KOPT-K1 (cell line): ENCODE measurements at regions not wholly inside any gene's neighbourhood (a gene's known extent, or its start where the extent isn't known, plus 50 kb on each side); places are given as distances from the start of the nearest gene placed in this dataset.
"Not testable (repeated sequence)": the region's sequence is repeated elsewhere in the genome, so short reads cannot be mapped to it uniquely, and the experiment has no call there.

Experiments
- H3K27ac ChIP-seq: fragments of 200-600 bp; sonication (generic); 2 replicates; pipeline ENCODE4 v1.5.1; 2016; ENCODE audit warnings: antibody characterized with exemption, mild to moderate bottlenecking, low read depth, low read length; ENCODE audit not compliant: poor library complexity, severe bottlenecking
- H3K36me3 ChIP-seq: fragments of 200-600 bp; sonication (generic); 2 replicates; pipeline ENCODE4 v1.5.1; 2017; ENCODE audit warnings: antibody characterized with exemption, mild to moderate bottlenecking, low read length, moderate library complexity; ENCODE audit not compliant: insufficient read depth
- H3K9me3 ChIP-seq: fragments of 200-600 bp; sonication (generic); 2 replicates; pipeline ENCODE4 v1.5.1; 2017; ENCODE audit warnings: antibody characterized with exemption, low read length, mild to moderate bottlenecking; ENCODE audit not compliant: insufficient read depth, poor library complexity, severe bottlenecking

DNA sequence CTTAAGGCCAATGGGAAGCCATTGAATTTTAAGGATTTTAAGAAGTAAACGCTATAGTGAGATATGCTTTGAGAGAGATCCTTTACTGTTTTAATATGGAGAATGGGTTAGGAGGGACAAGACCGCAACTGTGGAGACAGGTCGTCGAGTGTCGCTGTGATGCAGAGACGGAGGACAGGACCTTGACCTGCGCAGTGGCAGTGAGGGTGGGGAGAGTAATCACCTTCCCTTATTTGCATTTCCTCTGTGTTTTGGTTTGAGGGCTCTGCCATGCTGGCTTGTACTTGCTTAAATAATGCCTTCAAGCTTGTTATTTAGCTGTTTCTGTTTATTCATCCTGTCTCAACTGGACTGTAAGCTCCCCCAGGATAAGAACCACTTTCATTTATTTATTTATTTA, 345.0 kb downstream of the FBXW7 start:
- Histone ChIP-seq H3K27ac (peak overlapping the region; percentile 79), H3K36me3 (no peaks in the 10 kb centered on the region), H3K9me3 (no peaks in the 10 kb centered on the region)

DNA sequence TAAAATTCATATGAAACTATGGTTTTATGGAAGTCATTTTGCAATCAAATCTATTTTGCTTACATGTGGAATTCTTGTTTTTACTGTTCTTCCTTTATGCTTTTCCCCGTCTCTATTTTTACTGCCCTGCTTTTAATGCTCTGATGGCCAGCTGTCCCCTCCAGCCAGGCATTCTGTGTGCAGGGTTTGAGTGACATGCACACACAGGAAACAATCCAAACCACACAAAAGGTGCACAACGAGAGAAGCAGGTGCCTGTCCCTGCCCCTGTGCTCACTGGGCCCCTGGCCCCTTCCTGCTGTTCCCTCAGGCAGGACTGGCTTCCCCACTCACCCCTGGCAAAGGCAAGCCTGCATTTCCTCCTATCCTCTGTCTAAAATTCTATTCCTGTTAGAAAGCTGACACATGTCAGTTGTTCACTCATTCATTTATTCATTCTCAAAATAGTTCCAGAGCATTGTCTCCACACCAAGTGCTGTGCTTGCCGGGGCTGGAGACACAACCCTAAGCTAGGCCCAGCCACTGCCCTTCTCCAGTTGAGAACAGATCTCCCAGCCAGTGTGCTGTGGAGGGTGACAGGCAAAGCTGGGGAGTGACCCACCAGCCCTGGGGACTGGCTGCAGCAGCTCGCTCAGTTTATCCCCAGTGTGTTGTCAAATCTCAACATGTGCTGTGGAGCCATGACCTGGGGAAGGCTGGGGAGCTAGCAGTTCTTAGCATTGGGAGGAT, 346.3 kb downstream of the FBXW7 start:
- H3K9me3 ChIP-seq, result no peaks in the 10 kb centered on the region
- no peaks in the 10 kb centered on the region for H3K36me3 ChIP-seq
- H3K27ac ChIP-seq, result peak overlapping the region; percentile 79

DNA sequence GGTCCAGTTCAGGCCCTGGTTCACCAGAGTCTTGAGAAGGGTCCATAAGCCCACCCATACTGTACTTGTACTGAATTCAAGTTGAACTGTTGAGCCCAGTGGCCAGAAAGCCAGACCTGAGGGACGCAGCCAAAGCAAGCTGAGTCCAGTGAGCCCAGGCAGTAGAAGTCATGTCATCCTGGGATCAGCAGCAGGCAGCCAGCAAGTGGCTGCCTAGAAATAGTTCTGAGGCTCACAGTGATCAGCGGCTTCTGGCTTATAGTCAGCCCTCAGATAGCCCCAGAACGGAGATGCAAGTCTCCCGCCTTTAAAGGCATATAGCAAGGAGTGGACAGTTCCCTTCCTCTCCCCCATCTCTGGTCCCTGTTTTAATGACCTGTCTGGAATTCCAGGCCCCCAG, 347.1 kb downstream of the FBXW7 start:
- peaks cover 8% of the 10 kb centered on the region for H3K9me3 ChIP-seq
- H3K36me3 ChIP-seq, result no peaks in the 10 kb centered on the region
- peak overlapping the region; percentile 79 for H3K27ac ChIP-seq

DNA sequence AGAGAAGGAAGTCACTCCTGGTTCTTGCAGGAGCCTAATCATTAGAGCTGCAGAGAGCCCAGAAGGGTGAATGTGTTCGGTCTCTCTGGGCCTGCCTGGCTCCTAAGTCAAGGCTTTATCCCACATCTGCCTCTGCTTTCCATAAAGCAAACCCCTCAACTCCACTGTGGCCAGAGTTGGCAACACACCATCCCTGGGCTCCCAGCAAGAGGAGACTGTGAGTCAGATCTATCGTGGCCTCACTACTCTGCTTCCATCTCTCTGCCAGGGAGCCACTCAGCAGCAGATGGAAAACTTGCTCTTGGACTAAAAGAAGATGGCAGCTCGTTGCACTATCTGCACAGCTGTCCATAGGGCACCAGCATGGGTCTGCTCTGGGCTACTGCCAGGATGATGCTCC, 348.2 kb downstream of the FBXW7 start:
- Histone ChIP-seq H3K27ac (peak overlapping the region; percentile 79), H3K9me3 (peaks cover 11% of the 10 kb centered on the region), H3K36me3 (no peaks in the 10 kb centered on the region)

DNA sequence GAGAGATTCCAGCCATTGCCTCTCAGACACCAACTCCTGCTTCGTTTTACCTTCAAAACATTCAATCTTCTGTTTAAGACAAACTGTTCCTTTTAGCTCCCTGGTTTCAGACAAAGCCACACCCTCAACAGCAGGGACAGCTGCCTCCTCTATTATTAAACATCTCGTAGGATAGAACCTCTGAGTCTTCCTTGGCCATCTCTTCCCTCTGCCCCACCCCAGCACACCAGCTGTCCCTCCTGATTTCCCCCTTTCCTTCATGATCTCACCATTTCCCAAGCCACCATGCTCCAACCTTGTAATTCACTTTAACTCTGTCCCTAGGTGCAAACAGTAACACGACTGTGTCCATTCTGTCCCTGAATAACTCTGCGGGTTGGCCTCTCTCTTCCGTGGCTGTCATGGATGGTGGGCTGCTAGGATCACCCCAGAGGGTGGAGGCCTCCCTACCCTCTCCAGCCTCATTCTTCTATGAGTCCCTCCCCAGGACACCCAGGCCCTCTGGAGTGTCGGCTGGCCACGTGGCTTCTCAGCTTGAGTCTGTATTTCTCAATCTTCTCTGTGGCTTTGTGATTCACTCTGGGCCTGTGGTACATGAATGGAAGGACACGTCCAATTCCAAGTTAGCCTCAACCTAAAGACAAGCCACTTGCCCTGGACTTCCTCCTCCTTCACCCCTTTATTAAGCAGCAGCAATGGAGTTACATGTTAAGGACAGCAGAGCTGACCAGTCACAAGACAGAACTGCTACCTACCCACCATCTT, 349.9 kb downstream of the FBXW7 start:
- Histone ChIP-seq H3K9me3 (peaks cover 11% of the 10 kb centered on the region), H3K27ac (peak overlapping the region; percentile 39), H3K36me3 (no peaks in the 10 kb centered on the region)

DNA sequence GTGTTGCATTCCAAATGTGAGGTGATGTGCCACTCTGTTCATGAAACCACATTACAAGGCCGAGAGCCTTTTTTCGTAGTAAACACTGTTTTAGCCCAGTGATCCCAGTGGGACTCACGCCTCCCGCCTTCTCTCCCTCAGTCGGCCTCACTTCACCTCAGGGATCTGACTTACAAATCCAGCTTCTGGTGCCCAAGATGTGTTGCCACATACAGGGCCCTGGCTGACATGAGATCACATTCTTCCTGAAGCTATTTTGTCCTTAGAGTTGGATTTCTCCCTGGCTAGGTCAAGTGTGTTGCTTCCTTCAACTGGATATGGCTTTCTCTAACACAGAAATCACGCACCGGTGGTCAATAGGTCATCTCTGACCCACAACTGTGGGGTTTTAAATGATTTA, 354.7 kb downstream of the FBXW7 start:
- no peak overlapping the region for H3K27ac ChIP-seq
- H3K36me3 ChIP-seq, result no peaks in the 10 kb centered on the region
- peaks cover 11% of the 10 kb centered on the region for H3K9me3 ChIP-seq

DNA sequence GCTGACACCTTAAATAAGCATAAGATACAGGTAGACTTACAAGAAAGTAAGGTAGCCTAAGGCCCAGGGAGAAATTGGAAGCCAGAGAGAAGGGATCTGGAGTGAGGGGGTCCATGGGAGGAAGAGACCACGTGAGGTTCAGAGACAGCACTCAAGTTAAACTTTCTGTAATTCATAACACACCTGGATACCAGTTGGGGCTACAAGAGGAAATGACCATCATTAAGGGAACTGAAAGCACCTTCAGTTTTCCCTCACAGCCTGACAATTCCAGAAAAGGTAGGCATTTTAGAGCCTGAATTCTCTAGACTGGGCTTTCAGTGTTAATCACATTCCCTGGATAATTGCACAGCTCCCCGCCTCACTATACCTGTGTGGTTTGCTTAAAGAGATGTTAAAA, 355.5 kb downstream of the FBXW7 start:
- H3K27ac ChIP-seq, result no peak overlapping the region
- H3K9me3 ChIP-seq, result peaks cover 11% of the 10 kb centered on the region
- no peaks in the 10 kb centered on the region for H3K36me3 ChIP-seq

DNA sequence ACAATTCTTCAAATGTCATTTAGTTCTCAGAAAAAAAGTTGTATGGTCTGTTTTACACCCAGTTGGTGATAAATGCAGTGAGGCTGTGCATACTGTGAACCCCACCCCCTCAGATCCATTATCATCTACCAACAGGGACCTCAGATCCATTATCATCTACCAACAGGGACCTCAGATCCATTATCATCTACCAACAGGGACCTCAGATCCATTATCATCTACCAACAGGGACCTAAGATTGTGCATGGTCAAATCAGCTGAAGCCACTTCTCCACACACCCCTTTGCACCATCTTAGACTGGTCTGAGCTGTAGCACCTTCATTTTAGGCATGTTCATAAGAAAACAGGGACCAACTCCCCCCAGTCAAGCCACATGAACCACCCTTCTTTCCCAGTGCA, 358.4 kb downstream of the FBXW7 start:
- not testable (repeated sequence) for H3K36me3 ChIP-seq, H3K9me3 ChIP-seq, H3K27ac ChIP-seq

DNA sequence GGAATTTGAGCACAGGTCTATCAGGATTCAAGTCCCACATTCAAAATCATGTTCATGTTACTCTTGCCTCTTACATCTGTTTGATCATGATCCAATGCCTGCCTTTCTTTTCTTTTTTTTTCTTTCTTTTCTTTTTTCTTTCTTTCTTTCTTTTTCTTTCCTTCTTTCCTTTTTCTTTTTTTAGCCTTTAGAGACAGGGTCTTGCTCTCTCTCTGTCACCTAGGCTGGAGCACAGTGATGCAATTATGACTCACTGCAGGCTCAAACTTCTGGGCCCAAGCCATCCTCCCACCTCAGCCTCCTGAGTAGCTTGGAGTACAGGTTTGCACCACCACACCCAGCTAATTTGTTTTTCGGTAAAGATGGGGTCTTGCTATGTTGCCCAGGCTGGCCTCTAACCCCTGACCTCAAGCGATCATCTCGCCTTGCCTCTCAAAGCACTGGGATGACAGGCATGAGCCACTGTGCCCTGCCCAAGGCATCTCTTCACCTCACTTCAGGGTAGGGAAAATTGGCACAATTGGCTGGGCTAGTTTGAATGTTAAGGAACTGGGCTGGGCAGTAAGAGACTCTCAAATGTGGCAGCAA, 359.2 kb downstream of the FBXW7 start:
- Histone ChIP-seq H3K9me3 (no peaks in the 10 kb centered on the region), H3K36me3 (no peaks in the 10 kb centered on the region), H3K27ac (no peak overlapping the region)

DNA sequence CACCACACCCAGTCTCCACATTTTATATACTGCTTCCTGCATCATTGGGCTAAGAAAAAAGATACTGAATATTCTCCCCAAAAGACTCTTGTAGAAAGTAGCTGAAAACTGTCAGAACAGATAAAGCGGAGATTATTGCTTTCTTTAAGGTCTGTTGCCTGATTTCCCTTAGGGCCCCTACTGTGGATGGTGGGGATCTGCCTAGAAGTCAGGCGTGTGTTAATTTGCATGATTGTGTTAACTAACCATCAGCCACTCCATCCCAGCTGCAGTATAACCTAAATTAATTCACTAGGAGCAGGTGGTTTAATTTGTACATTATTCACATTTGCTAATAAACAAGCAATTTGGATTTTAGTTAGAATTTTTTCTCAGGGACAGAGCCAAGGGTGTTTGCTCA, 360.3 kb downstream of the FBXW7 start:
- Histone ChIP-seq H3K36me3 (no peaks in the 10 kb centered on the region), H3K9me3 (no peaks in the 10 kb centered on the region), H3K27ac (no peak overlapping the region)

DNA sequence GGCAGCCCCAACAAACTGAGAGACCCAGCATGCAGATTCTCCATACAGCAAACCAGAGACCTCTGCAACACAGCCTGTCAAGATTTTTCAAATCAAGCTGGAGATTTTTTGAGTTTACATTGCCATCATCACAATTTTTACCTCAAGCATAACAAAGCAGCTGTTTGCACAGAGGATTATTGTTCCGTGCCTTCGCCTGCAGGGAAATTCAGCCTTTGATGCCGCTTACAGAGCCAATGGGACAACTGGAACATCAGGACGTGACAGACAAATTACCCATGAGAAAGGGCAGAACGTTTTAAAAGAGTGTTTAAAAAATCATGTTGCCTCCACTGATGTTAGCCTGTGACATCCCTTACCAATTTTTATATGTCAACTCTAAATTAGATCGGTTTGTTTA, 363.7 kb downstream of the FBXW7 start:
- no peak overlapping the region for H3K27ac ChIP-seq
- no peaks in the 10 kb centered on the region for H3K36me3 ChIP-seq
- H3K9me3 ChIP-seq, result no peaks in the 10 kb centered on the region

DNA sequence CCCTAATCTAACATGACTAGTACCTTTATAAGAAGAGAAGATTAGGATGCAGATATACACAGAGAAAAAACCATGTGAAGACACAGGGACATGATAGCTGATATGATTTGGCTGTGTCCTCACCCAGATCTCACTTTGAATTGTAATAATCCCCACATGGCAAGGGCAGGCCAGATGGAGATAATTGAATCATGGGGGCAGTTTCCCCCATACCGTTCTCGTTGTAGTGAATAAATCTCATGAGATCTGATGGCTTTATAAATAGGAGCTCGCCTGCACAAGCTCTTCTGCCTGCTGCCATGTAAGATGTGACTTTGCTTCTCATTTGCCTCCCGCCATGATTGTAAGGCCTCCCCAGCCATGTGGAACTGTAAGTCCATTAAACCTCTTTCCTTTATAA, 364.3 kb downstream of the FBXW7 start:
- H3K9me3 ChIP-seq, result no peaks in the 10 kb centered on the region
- no peaks in the 10 kb centered on the region for H3K36me3 ChIP-seq
- H3K27ac ChIP-seq, result no peak overlapping the region

DNA sequence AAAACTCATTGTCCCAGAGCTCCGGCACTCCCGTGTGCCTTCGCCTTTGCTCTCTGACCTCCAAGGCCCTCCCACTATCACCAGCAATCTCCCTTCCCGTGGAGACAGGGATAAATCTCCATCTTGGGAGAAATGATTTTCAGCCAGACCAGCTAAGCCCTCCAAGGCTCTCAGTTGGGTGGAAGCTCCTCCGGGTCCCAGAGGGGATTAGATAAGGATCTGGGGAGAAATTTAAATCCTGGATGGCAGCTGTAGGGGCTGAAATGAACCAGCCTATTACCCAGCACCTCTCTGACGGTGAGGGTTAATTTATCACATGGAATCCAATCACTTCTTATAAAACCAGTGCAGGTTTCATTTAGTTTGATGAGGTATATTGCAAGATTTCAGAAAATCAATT, 366.2 kb downstream of the FBXW7 start:
- H3K36me3 ChIP-seq, result no peaks in the 10 kb centered on the region
- H3K27ac ChIP-seq, result no peak overlapping the region
- H3K9me3 ChIP-seq, result no peaks in the 10 kb centered on the region

DNA sequence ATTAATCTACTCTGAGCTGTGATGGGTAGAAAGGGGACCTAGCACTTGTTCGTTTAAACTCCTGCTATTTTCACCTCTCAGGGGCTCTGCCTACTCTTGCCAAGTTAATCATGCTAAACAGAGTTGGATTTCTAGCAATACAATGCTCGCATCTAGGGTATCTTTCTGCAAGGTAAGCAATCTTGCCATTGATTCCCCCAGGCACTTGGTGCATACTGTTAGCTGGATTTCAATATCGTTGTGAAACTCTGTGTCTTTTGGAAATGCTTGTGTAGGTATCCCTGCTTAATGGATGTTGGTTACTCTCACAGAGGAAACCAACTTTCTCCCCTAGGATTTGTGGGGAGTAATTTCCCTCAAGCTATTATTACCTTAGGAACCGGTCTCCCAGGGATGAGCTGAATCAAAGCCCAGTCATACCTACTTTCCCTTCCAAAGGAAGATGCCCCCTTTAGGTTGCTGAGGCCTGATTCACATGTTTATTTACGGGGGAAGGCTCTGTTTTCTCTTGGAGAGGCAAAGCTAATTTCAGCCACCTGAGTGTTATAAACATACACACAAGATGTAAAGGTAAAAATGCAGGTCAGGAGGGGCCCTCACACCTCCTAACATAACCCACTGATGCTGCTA, 366.8 kb downstream of the FBXW7 start:
- Histone ChIP-seq H3K27ac (no peak overlapping the region), H3K36me3 (no peaks in the 10 kb centered on the region), H3K9me3 (no peaks in the 10 kb centered on the region)

DNA sequence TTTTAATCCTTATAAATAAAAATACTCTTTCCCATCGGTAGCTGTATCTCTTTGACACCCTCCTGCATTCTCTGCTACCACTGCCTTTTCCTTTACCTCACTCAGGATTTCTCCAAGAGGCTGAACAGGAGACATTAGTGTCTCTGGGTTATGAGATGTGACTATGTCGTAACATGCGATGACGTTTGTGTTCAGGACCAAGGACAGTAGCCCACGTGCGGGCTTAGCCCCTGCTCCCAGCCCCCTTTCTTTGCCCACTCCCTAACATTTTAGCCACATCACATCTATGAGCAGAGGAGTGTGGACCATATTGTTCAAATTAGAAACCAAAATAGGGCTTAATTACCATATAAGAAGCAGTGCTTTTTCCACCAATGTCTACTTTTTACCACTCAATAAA, 369.3 kb downstream of the FBXW7 start:
- Histone ChIP-seq H3K27ac (no peak overlapping the region), H3K9me3 (no peaks in the 10 kb centered on the region)

More for the DNA sequence above, 369.3 kb downstream of the FBXW7 start:
- H3K36me3 ChIP-seq, result no peaks in the 10 kb centered on the region
